Stimulated activated CD8-positive, alpha-beta memory T cell treated with anti-CD3 and anti-CD28 coated beads, Interleukin-15, amount 100 ng/mL, for 24 hours (primary cell): ENCODE measurements at regions not wholly inside any gene's neighbourhood (a gene's known extent, or its start where the extent isn't known, plus 50 kb on each side); places are given as distances from the start of the nearest gene placed in this dataset.

Experiments used
- DNase-seq: peaks from one replicate; pipeline ENCODE4 v3.0.0-alpha.2; 2020; ENCODE audit warnings: low read depth

DNA sequence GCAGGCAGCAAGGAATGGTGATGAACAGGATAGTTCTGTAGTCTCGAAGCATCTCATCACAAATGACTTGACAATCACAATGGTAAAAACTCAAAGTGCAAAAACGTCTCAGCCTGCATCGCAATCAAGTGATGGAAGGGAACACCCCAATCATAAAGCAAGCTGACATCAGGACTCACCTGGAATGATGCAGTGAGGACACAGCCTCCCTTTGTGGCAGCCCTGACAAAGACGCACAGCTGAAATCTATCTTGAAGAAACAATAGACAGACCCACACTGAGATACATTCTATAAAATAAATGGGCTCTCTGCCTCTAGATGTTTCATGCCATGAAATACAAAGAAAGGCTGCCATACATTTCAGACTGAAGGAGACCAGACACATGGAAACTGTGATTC is 748.0 kb upstream of the IGFBP3 start:
- no peak for DNase-seq

DNA sequence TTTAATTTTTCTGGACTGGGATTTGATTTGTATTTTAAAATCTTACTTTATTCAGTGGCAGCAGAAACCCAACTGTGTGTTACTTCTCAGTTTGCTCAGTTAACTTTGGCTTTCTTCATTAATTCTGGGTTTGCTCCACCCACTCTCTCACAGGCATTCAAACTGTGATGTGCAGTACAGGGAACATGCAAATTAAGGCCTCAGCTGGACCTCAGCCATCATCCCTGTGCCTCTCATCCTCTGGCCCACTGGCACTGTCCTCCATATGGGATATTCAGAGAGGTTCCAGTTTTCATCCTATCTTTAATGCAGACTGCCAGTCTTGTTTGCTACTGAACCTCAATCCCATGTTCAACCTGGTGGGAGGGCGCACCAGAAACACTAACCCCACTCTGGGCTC is 743.4 kb upstream of the IGFBP3 start:
- no peak for DNase-seq

GRCh38 chr7:46663025-46663424 is 742.0 kb upstream of the IGFBP3 start:
- no peak for DNase-seq

DNA sequence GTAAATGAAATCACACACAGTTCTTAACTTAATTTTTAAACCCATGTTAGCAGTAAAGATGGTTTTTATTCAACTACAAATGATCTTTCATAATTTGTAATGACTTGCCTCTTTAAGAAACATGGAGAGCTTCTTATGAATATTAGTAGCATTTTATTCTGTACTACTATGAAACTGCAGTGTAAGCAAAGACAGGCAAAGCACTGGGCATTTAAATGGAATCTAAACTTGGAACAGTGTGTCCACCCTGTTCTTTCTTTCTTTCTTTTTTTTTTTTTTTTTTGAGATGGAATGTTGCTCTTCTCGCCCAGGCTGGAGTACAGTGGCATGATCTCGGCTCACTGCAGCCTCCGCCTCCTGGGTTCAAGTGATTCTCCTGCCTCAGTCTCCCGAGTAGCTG is 740.4 kb upstream of the IGFBP3 start:
- DNase-seq: no peak

- DNase-seq: no peak
Measured at GRCh38 chr7:46660402-46660980, 739.4 kb upstream of the IGFBP3 start.

DNA sequence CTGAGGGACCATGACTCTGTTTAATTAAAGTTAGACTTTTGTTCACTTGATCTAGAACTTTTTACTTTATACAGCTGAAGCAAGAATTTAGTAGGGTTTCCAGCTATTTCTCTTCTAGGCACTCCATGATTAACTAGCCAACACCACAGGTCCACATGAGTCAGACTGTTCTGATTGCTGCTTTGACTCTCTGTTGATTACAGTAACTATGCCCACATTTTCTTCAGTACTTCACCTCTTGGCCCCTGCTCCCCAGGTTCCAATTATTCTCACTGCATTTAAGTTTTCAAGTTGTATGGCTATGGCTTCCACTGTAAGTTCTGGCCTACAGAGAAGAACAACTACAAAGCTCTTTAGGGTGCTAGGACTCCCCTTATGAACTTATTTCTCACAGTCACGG is 737.2 kb upstream of the IGFBP3 start:
- no peak for DNase-seq

GRCh38 chr7:46654546-46655443 is 733.7 kb upstream of the IGFBP3 start:
- no peak for DNase-seq

- DNase-seq: no peak
Measured at GRCh38 chr7:46653848-46654247, 732.8 kb upstream of the IGFBP3 start.

DNA sequence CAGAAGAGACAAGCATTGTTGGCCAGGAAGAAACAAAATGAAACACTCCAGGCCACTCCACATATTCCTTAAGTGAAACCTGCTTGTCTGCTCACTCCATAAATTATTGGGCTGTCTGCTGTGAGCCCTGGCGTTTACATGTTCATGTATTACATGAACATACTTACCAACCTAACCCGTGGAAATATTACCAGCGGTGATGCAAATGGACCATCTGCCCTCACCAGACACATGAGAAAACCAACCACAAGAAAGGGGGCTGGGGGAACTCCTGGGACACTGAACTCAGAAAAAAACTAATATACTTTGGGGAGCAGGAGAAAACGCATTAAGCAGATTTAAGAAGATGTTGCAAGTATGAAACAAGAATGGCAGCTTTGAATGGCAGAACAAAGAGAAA is 731.2 kb upstream of the IGFBP3 start:
- no peak for DNase-seq

GRCh38 chr7:46651561-46652088 is 730.6 kb upstream of the IGFBP3 start:
- DNase-seq: no peak

DNA sequence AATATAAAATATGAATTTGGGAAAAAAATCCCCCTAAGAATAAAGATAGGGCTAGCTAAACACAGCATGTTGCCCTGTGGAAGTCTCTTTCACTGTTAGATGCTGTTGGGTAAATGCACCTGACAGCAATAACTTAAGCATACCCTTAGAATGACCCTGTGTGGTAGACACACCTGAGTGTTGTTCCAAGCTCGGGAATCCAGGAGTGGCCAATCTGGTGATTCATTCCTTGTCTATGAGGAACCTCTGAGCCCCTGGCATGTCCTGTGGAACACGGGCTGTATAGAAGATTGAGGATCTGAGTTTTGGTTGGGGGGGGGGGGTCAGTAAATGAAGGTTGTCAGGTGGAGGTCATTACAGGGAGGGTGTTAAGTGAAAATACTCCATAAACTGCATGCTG is 730.0 kb upstream of the IGFBP3 start:
- DNase-seq: no peak

DNA sequence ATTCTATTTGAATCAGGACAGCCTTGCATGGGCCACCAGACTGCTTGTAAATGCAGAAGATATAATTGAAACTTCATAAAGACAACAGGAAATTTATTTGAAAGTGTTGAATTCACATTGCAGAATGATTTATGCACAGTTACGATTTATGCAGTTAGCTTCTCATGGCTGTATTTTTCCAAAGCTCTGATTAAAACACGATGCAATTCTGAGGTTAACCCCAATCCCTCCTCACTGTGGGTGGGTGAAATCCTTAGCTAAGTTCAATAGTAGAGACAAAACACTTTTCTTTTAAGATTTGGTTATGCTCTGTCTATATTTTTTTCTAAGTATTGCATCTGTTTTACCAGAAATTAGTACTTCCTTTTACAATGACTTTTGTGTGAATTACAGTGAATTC is 728.8 kb upstream of the IGFBP3 start:
- no peak for DNase-seq

DNA sequence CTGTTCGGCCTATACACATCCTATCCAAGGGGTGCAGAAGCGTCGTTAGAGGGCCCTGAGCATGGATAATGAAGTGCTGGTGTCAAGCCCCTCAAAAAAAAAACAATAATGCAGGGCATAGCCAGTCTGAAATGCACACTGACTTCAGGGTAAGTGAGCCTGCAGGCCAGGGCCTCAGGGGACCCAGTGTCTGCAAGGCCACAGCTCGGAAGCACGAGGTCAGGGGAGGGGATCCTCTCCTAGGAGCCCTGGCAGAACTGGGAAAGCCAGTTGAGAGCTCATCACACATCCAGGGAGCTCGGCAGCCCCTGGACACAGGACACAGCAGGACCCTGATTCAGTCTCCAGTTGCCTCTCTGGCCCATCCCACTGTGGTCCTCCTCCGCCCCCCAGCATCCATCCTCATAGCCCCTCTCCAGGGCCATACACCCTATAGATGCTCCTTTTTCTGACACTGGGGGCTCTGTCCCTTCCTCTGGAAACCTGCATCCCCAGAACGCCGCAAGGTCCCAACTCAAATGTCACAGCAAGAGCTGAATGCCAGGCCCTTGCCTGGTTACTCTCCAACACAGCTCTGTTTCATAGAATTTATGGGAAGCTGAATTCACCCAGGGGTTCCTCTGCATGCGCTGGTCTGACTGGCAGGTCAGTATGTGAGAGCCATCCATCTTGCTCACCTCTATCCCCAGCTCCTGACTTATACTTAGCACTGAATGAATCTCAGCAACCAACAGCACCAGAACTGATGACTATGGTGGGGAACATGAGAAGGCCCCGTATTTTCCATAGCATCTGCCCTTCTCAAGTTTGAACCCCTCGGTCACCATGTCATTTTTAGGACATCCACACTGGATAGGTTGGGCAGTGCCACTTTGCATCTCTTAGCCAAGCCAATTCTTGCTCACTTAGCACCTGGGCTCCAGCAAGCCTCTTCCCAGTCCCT is 717.0 kb upstream of the IGFBP3 start:
- no peak for DNase-seq

- DNase-seq: no peak
Measured at GRCh38 chr7:46636022-46636421, 715.0 kb upstream of the IGFBP3 start.

- DNase-seq: no peak
Measured at GRCh38 chr7:46633630-46634240, 712.7 kb upstream of the IGFBP3 start.

- no peak for DNase-seq
Measured at GRCh38 chr7:46633200-46633599, 712.1 kb upstream of the IGFBP3 start.

DNA sequence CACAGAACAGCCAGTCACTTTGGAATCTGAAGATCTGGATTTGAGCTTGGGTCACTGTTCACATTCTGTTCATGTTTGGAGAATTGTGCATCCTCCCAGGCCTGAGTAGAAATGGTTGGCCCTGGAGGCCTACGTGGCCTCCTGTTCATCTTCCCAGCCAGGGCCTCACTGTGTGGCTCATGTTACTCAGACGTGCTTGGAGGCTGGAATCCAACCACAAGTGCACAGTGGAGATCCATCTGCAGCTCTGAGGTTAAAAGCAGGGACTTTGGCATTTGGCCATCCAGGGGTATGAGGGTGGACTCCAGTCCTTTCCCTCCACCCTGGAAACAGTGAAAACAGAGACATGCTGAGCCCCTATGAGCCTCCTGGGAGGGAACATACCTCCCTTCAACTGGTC is 709.0 kb upstream of the IGFBP3 start:
- no peak for DNase-seq

- no peak for DNase-seq
Measured at GRCh38 chr7:46628389-46628788, 707.3 kb upstream of the IGFBP3 start.

DNA sequence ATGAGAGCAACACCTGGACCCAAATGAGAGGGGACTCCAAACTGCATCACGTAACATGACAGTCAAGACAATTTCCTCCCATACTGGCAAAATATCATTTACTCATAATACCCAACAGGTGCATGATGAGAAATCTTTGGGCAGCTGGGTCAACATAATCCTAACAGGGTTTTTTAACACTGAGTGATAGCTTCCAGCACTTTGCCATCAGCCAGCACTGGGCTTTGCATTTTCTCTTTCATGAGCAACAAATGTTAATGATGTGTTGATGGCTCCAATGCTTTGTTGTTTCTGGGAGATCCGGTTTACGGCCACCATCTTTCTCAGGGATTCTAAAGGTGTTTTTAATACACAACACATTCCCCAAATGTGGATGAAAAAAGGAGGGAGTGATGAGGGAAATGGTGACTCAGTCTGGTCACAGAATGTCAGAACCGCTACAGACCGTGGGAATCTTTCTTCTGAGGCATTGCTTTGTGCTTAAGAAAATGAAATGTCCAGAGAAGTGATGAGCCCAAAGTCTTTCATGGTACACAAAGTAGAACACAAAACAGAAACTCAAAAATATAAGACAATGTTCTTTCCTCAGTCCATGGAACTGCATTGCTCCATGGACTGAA is 705.7 kb upstream of the IGFBP3 start:
- no peak for DNase-seq

- DNase-seq: no peak
Measured at GRCh38 chr7:46626261-46626660, 705.2 kb upstream of the IGFBP3 start.

- no peak for DNase-seq
Measured at GRCh38 chr7:46625032-46625431, 704.0 kb upstream of the IGFBP3 start.

DNA sequence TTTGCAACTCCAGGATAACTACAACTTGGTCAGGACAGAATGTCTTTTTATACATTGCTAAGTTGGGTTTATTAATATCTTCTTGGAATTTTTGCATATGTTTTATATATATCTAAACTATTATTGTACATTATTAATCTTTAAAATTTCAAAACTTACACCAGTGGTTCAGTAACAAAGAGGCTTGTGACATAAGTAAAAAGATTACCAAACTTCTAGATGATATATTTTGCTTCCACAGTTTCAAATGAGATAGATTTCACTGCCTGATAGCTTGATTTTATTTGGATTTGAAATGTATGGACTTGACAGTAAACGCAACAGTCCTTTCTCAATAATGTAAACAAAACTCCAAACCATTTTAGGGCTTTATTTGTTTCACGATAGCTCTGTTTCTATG is 701.2 kb upstream of the IGFBP3 start:
- DNase-seq: no peak
